H9 (cell line): ENCODE measurements at regions not wholly inside any gene's neighbourhood (a gene's known extent, or its start where the extent isn't known, plus 50 kb on each side); places are given as distances from the start of the nearest gene placed in this dataset.

ENCODE experiments used
- DNase-seq: peaks from one replicate; pipeline ENCODE4 v3.0.0-alpha.2; 2017
- H2AFZ ChIP-seq: one replicate; pipeline ENCODE4 v1.6.1; 2013; ENCODE audit warnings: mild to moderate bottlenecking, low read length, control low read depth, moderate library complexity
- H2AK5ac ChIP-seq: 2 replicates; pipeline ENCODE4 v1.6.1; 2013; ENCODE audit warnings: low read length, control low read depth, mixed read lengths; ENCODE audit not compliant: insufficient read length
- H2BK120ac ChIP-seq: one replicate; pipeline ENCODE4 v1.6.1; 2013; ENCODE audit warnings: low read depth, mild to moderate bottlenecking, low read length, control low read depth, inconsistent platforms; ENCODE audit not compliant: poor library complexity, severe bottlenecking
- H2BK12ac ChIP-seq: 2 replicates; pipeline ENCODE4 v1.6.1; 2013; ENCODE audit warnings: low read length, control low read depth, mixed read lengths, low read depth; ENCODE audit not compliant: insufficient read length
- H2BK15ac ChIP-seq: 2 replicates; pipeline ENCODE4 v1.6.1; 2013; ENCODE audit warnings: low read depth, low read length, control low read depth
- H2BK20ac ChIP-seq: one replicate; pipeline ENCODE4 v1.6.1; 2013; ENCODE audit warnings: low read depth, mild to moderate bottlenecking, low read length, control low read depth, inconsistent platforms; ENCODE audit not compliant: poor library complexity, severe bottlenecking
- H2BK5ac ChIP-seq: 2 replicates; pipeline ENCODE4 v1.6.1; 2013; ENCODE audit warnings: low read length, control low read depth, mixed read lengths; ENCODE audit not compliant: insufficient read length
- H3K14ac ChIP-seq: 2 replicates; pipeline ENCODE4 v1.6.1; 2013; ENCODE audit warnings: low read length, control low read depth; ENCODE audit not compliant: insufficient read depth
- H3K18ac ChIP-seq: 2 replicates; pipeline ENCODE4 v1.6.1; 2013; ENCODE audit warnings: low read depth, mild to moderate bottlenecking, mixed read lengths, low read length, control low read depth; ENCODE audit not compliant: insufficient read length
- H3K23ac ChIP-seq: 2 replicates; pipeline ENCODE4 v1.6.1; 2013; ENCODE audit warnings: low read length, control low read depth, mixed read lengths, low read depth; ENCODE audit not compliant: insufficient read length
- H3K23me2 ChIP-seq: 2 replicates; pipeline ENCODE4 v1.6.1; 2013; ENCODE audit warnings: low read depth, mild to moderate bottlenecking, mixed read lengths, low read length, control low read depth; ENCODE audit not compliant: insufficient read length, poor library complexity, severe bottlenecking
- H3K27ac ChIP-seq: 2 replicates; pipeline ENCODE4 v1.5.1; 2013; ENCODE audit warnings: low read length, control low read depth, mixed read lengths, low read depth; ENCODE audit not compliant: insufficient read length
- H3K27me3 ChIP-seq: 2 replicates; pipeline ENCODE4 v1.6.1; 2013; ENCODE audit warnings: low read length, control low read depth, inconsistent platforms; ENCODE audit not compliant: insufficient read depth
- H3K4ac ChIP-seq: 2 replicates; pipeline ENCODE4 v1.6.1; 2013; ENCODE audit warnings: low read depth, mild to moderate bottlenecking, control low read depth, inconsistent platforms, low read length, moderate library complexity
- H3K4me1 ChIP-seq: 2 replicates; pipeline ENCODE4 v1.6.1; 2013; ENCODE audit warnings: low read length, control low read depth, inconsistent platforms; ENCODE audit not compliant: insufficient read depth
- H3K4me2 ChIP-seq: 2 replicates; pipeline ENCODE4 v1.6.1; 2013; ENCODE audit warnings: low read length, control low read depth, mixed read lengths; ENCODE audit not compliant: insufficient read length, insufficient read depth
- H3K56ac ChIP-seq: 2 replicates; pipeline ENCODE4 v1.6.1; 2013; ENCODE audit warnings: low read depth, mild to moderate bottlenecking, mixed read lengths, low read length, control low read depth; ENCODE audit not compliant: insufficient read length
- H3K79me1 ChIP-seq: 2 replicates; pipeline ENCODE4 v1.6.1; 2013; ENCODE audit warnings: low read depth, mild to moderate bottlenecking, moderate library complexity, low read length, control low read depth, inconsistent platforms; ENCODE audit not compliant: insufficient read depth, poor library complexity, severe bottlenecking
- H3K79me2 ChIP-seq: 2 replicates; pipeline ENCODE4 v1.6.1; 2013; ENCODE audit warnings: low read length, control low read depth, inconsistent platforms; ENCODE audit not compliant: insufficient read depth
- H3K9ac ChIP-seq: 2 replicates; pipeline ENCODE4 v1.6.1; 2013; ENCODE audit warnings: low read length, control low read depth, mixed read lengths; ENCODE audit not compliant: insufficient read length; ENCODE audit errors: extremely low read depth
- H3K9me3 ChIP-seq: one replicate; pipeline ENCODE4 v1.6.1; 2013; ENCODE audit warnings: low read depth, low read length, inconsistent platforms; ENCODE audit not compliant: control insufficient read depth
- H3T11ph ChIP-seq: one replicate; pipeline ENCODE4 v1.6.1; 2013; ENCODE audit warnings: mild to moderate bottlenecking, low read length, control low read depth, inconsistent platforms
- H4K20me1 ChIP-seq: one replicate; pipeline ENCODE4 v1.6.1; 2013; ENCODE audit not compliant: control insufficient read depth, insufficient read length, insufficient read depth
- H4K5ac ChIP-seq: 2 replicates; pipeline ENCODE4 v1.6.1; 2013; ENCODE audit warnings: low read depth, mild to moderate bottlenecking, mixed read lengths, low read length, control low read depth; ENCODE audit not compliant: insufficient read length
- H4K8ac ChIP-seq: replicated peaks from 2 replicates; pipeline ENCODE4 v1.6.1; 2013; ENCODE audit warnings: low read length, control low read depth, mixed read lengths, low read depth; ENCODE audit not compliant: insufficient read length
- H4K91ac ChIP-seq: 2 replicates; pipeline ENCODE4 v1.6.1; 2013; ENCODE audit warnings: low read depth, mild to moderate bottlenecking, moderate library complexity, mixed read lengths, low read length, control low read depth; ENCODE audit not compliant: insufficient read length
- H3K27ac Mint-ChIP-seq, 3 experiments: 2 replicates in 2 of 3; 3 replicates in 1 of 3; pipeline ENCODE4 v1.8.0; 2020 to 2021; ENCODE audit warnings: mixed read lengths in 3 of 3, mild to moderate bottlenecking in 1 of 3, moderate library complexity in 1 of 3
- H3K27me3 Mint-ChIP-seq: 2 replicates; pipeline ENCODE4 v1.8.0; 2021; ENCODE audit warnings: low read depth, mild to moderate bottlenecking, moderate library complexity, mixed read lengths
- H3K36me3 Mint-ChIP-seq, 3 experiments: 2 replicates in 2 of 3; 3 replicates in 1 of 3; pipeline ENCODE4 v1.8.0; 2020 to 2021; ENCODE audit warnings: low read depth in 3 of 3, mixed read lengths in 3 of 3; ENCODE audit not compliant: insufficient read depth in 1 of 3
- H3K4me1 Mint-ChIP-seq, 2 experiments: 2 replicates each; pipeline ENCODE4 v1.8.0; 2020; ENCODE audit warnings: mixed read lengths in 2 of 2
- H3K4me3 Mint-ChIP-seq, 2 experiments: 2 replicates in 1 of 2; 3 replicates in 1 of 2; pipeline ENCODE4 v1.8.0; 2020 to 2021; ENCODE audit warnings: mild to moderate bottlenecking in 2 of 2, mixed read lengths in 2 of 2, moderate library complexity in 1 of 2
- H3K9me3 Mint-ChIP-seq, 2 experiments: 2 replicates in 1 of 2; 3 replicates in 1 of 2; pipeline ENCODE4 v1.8.0; 2020; ENCODE audit warnings: mild to moderate bottlenecking in 2 of 2, mixed read lengths in 2 of 2, moderate library complexity in 1 of 2
- WGBS: extraction: QIAGEN DNeasy Blood & Tissue Kit; methylation state at CpG from one replicate; pipeline ENCODE4 v1.1.7; 2013; ENCODE audit warnings: missing lambda C conversion rate, low lambda C conversion rate, mixed read lengths; ENCODE audit not compliant: insufficient read length; ENCODE audit errors: extremely low coverage; 5-methylcytosine and 5-hydroxymethylcytosine counted together
- TF ChIP-seq, protein P1 (sequence below): fragments of 200-600 bp; sonication (generic); conservative IDR thresholded peaks from 3 replicates; pipeline ENCODE4 v1.8.0; 2021; ENCODE audit warnings: antibody characterized with exemption, mild to moderate bottlenecking

DNA sequence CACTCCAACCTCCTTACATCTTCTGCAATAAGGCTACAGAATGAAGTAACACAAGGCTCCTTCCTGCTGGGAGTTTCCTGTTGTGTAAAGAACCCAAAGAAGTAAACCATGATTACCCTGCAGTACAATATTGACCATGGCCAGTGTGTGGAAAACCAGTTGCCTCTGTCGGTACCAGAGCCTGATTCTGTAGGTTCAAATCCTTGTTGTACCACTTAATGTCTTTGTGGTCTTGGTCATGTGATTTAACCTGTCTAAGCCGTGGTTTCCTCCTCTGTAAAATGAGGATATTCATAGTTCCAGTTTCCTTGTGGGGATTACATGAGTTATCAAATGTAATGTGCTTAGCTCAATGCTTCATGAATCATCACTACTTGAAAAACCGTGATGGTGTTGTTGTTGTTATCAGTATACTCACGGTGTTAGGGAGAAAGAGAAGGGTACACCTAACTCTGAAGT is 60.3 kb upstream of the PRELID3B start:
- Histone ChIP-seq H2BK15ac (no peak overlapping the region), H3K4me2 (no peak overlapping the region), H3K18ac (no peak overlapping the region), H4K8ac (no peak overlapping the region), H3K9ac (no peak overlapping the region), H3K79me1 (no peaks in the 10 kb centered on the region), H3K9me3 (no peaks in the 10 kb centered on the region), H2AK5ac (no peak overlapping the region), H4K5ac (no peak overlapping the region), H2BK120ac (no peak overlapping the region), H3T11ph (no peak overlapping the region), H3K23ac (no peak overlapping the region), H2BK5ac (no peak overlapping the region), H2AFZ (no peak overlapping the region), H3K27me3 (no peaks in the 10 kb centered on the region), H3K79me2 (no peaks in the 10 kb centered on the region), H3K4me1 (no peaks in the 10 kb centered on the region; the same call in 1 of the 2 replicates), H3K56ac (no peak overlapping the region), H2BK12ac (no peak overlapping the region), H3K14ac (no peak overlapping the region), H2BK20ac (no peak overlapping the region), H3K23me2 (no peaks in the 10 kb centered on the region), H3K27ac (no peak overlapping the region), H4K91ac (no peak overlapping the region), H4K20me1 (no peaks in the 10 kb centered on the region), H3K4ac (no peak overlapping the region)
- Mint-ChIP-seq H3K36me3 (no peaks in the 10 kb centered on the region), H3K4me1 (peaks cover 8 to 12% of the 10 kb centered on the region in 2 experiments), H3K4me3 (no peak overlapping the region), H3K27me3 (peaks cover 6% of the 10 kb centered on the region; the same call in 1 of the 2 replicates), H3K9me3 (no peaks in the 10 kb centered on the region), H3K27ac (no peak overlapping the region)
- TF ChIP-seq, protein P1, sequence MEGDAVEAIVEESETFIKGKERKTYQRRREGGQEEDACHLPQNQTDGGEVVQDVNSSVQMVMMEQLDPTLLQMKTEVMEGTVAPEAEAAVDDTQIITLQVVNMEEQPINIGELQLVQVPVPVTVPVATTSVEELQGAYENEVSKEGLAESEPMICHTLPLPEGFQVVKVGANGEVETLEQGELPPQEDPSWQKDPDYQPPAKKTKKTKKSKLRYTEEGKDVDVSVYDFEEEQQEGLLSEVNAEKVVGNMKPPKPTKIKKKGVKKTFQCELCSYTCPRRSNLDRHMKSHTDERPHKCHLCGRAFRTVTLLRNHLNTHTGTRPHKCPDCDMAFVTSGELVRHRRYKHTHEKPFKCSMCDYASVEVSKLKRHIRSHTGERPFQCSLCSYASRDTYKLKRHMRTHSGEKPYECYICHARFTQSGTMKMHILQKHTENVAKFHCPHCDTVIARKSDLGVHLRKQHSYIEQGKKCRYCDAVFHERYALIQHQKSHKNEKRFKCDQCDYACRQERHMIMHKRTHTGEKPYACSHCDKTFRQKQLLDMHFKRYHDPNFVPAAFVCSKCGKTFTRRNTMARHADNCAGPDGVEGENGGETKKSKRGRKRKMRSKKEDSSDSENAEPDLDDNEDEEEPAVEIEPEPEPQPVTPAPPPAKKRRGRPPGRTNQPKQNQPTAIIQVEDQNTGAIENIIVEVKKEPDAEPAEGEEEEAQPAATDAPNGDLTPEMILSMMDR: no peak
- no peak for DNase-seq
- no CpG with 5 or more reads among the region's 4 CpGs for WGBS
